Endothelial cell of umbilical vein (primary cell): ENCODE measurements at regions not wholly inside any gene's neighbourhood (a gene's known extent, or its start where the extent isn't known, plus 50 kb on each side); places are given as distances from the start of the nearest gene placed in this dataset.
"Not testable (repeated sequence)": the region's sequence is repeated elsewhere in the genome, so short reads cannot be mapped to it uniquely, and the experiment has no call there.

Experiments
- CTCF ChIP-seq, 2 donors: IDR thresholded peaks; 1 replicate in 1 of 2; 2 replicates in 1 of 2; pipeline ENCODE4 v1.5.1; 2011; ENCODE audit warnings: low read length in 2 of 2, mild to moderate bottlenecking in 2 of 2, moderate library complexity in 2 of 2, control low read depth in 1 of 2, inconsistent platforms in 1 of 2, low read depth in 1 of 2; ENCODE audit not compliant: insufficient read depth in 1 of 2; ENCODE audit errors: extremely low read depth in 1 of 2
- EZH2 ChIP-seq: IDR thresholded peaks from 2 replicates; pipeline ENCODE4 v1.6.1; 2012; ENCODE audit warnings: borderline replicate concordance, low read depth, mild to moderate bottlenecking, moderate library complexity, low read length, inconsistent platforms; ENCODE audit not compliant: severe bottlenecking
- FOS ChIP-seq: IDR thresholded peaks from 2 replicates; pipeline ENCODE4 v1.6.1; 2011; ENCODE audit warnings: mild to moderate bottlenecking, low read length, moderate library complexity, borderline replicate concordance; ENCODE audit not compliant: insufficient read depth
- GATA2 ChIP-seq: IDR thresholded peaks from 2 replicates; pipeline ENCODE4 v1.7.0; 2011; ENCODE audit warnings: low read depth, mild to moderate bottlenecking, moderate library complexity, mixed read lengths, low read length; ENCODE audit not compliant: insufficient read length, insufficient read depth
- MAX ChIP-seq: IDR thresholded peaks from 2 replicates; pipeline ENCODE4 v1.6.1; 2011; ENCODE audit not compliant: insufficient read depth, insufficient read length
- POLR2A ChIP-seq: IDR thresholded peaks from 2 replicates; pipeline ENCODE4 v1.6.1; 2012; ENCODE audit warnings: low read depth, mild to moderate bottlenecking, control low read depth, low read length
- POLR2AphosphoS5 ChIP-seq: IDR thresholded peaks from 2 replicates; pipeline ENCODE4 v1.6.1; 2012; ENCODE audit warnings: low read depth, mild to moderate bottlenecking, control low read depth, low read length, moderate library complexity; ENCODE audit not compliant: insufficient read depth

DNA sequence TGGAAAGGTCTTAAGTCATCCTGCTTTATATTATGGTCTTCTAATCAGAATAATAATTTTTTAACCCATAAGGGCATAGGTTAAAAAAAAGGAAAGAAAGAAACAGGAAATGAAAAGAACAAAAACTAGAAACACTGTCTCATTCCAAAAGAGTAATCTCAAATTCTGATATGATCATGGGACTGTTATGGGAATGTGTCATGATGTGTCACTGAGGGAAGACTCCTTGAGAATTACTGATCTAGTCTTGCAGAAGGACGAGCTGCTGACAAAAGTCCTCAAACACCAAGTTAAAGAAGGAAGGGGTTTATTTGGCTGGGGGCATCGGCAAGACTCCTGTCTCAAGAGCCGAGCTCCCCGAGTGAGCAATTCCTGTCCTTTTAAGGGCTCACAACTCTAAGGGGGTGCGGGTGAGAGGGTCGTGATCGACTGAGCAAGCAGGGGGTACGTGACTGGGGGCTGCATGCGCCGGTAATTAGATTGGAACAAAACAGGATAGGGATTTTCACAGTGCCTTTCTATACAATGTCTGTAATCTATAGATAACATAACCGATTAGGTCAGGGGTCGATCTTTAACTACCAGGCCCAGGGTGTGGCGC lies 108.3 kb upstream of the FOXN2 start:
- not testable (repeated sequence) for TF ChIP-seq GATA2; POLR2A; POLR2AphosphoS5; CTCF (IDR thresholded peaks at IDR 0.05; ENCODE audit: extremely low read depth in 1 of 2, insufficient read depth in 1 of 2, low read depth in 1 of 2, low read length in 2 of 2); MAX; FOS; EZH2
